Activated naive CD4-positive, alpha-beta T cell treated with anti-CD3 and anti-CD28 coated beads for 36 hours (primary cell): ENCODE measurements at regions not wholly inside any gene's neighbourhood (a gene's known extent, or its start where the extent isn't known, plus 50 kb on each side); places are given as distances from the start of the nearest gene placed in this dataset.

Source experiments
- CTCF ChIA-PET: fragments of 350-600 bp; sonication (Branson Sonifier 250); formaldehyde crosslinking; loops from one replicate; lab custom pipeline; 2021; ENCODE audit warnings: antibody characterized with exemption; lab: Charles Lee
- DNase-seq: peaks from one replicate; pipeline ENCODE4 v3.0.0-alpha.2; 2020
- H3K27ac Mint-ChIP-seq: one replicate; pipeline ENCODE4 v1.8.0; 2021; ENCODE audit warnings: mild to moderate bottlenecking, mixed read lengths
- H3K27me3 Mint-ChIP-seq: one replicate; pipeline ENCODE4 v1.8.0; 2021; ENCODE audit warnings: low read depth, mixed read lengths
- H3K36me3 Mint-ChIP-seq: one replicate; pipeline ENCODE4 v1.8.0; 2021; ENCODE audit warnings: low read depth, mixed read lengths
- H3K4me1 Mint-ChIP-seq: one replicate; pipeline ENCODE4 v1.8.0; 2021; ENCODE audit warnings: low read depth, mixed read lengths
- H3K4me3 Mint-ChIP-seq: one replicate; pipeline ENCODE4 v1.8.0; 2021; ENCODE audit warnings: mild to moderate bottlenecking, moderate library complexity, mixed read lengths
- H3K9me3 Mint-ChIP-seq: one replicate; pipeline ENCODE4 v1.8.0; 2021; ENCODE audit warnings: mixed read lengths
- intact Hi-C: fragments of 100-400 bp; cut with micrococcal nuclease; formaldehyde crosslinking; loops from one replicate; pipeline ENCODE4 v1.15.1; 2023

DNA sequence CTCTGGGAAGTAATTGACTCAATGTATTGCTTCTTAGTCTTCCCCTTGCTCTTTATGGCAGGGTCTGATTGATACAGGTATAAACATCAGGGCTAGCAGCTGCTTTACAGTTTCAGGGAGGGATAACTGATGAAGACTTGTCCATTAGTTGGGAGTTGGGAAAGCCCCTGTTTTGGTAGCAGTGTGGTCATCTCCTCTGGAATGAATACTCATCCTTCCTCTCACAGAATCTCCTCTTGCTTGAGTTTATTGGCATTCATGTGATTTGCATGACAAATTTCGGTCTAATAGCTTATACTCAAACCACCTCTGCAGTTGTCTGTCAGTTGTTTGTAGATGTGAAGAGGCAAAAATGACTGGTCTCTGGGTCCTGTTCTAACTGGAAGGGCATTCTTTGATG is 79.7 kb downstream of the FAT3 start:
- Mint-ChIP-seq H3K9me3 (peaks cover 1% of the 10 kb centered on the region), H3K27ac (no peak overlapping the region), H3K4me1 (no peaks in the 10 kb centered on the region), H3K4me3 (no peak overlapping the region), H3K36me3 (no peaks in the 10 kb centered on the region), H3K27me3 (no peaks in the 10 kb centered on the region)
- intact Hi-C loops, result no loop called here
- DNase-seq, result no peak
- CTCF ChIA-PET, result no interaction called here

DNA sequence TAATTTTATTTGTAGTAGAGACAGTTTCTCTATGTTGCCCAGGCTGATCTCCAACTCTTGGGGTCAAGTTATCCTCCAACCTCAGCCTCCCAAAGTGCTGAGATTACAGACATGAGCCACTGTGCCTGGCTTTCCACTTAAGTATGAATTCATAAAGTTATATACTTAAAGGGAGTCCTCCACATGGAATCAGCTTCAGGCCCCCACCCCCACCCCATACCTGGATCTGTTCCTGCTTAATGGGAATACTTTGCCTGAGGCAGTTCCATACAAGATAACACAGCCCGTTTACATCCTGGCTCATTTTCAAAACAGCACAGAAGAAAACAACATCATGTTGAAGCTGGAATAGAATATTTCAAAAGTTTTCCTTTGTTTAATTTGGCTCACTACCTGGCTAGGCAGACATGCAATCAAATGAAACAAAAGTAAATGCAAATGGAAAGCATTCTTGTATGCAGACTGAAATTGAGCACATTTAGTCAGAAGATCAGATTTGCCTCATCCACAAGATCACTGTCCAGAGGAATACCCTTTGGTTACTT is 82.4 kb downstream of the FAT3 start:
- DNase-seq, result no peak
- no peak overlapping the region for H3K4me3 Mint-ChIP-seq
- H3K27ac Mint-ChIP-seq, result no peak overlapping the region
- no peaks in the 10 kb centered on the region for H3K36me3 Mint-ChIP-seq
- peaks cover 1% of the 10 kb centered on the region for H3K9me3 Mint-ChIP-seq
- CTCF ChIA-PET, result no interaction called here
- no peaks in the 10 kb centered on the region for H3K27me3 Mint-ChIP-seq
- intact Hi-C loops, result no loop called here
- H3K4me1 Mint-ChIP-seq, result no peaks in the 10 kb centered on the region

DNA sequence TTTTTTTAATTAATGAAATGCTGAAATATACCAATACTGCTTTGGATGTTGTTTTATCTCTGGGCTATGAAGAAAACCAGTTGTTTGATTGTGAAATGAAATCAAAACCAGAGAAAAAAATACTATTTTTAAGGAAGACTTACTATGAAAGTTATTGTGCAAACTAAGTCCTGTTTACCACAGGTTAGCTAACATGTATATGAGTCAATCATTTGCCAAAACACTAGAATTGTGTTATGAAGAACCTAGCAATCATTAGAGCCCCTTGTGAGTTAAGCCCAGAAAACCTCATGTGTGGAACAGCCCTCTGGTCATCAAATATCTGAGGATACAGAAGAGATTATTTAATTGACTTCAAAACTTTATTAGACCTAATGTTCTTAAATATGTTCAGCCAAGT is 83.7 kb downstream of the FAT3 start:
- Mint-ChIP-seq H3K27ac (no peak overlapping the region), H3K9me3 (no peaks in the 10 kb centered on the region), H3K4me3 (no peak overlapping the region), H3K36me3 (no peaks in the 10 kb centered on the region), H3K27me3 (no peaks in the 10 kb centered on the region), H3K4me1 (no peaks in the 10 kb centered on the region)
- DNase-seq, result no peak
- CTCF ChIA-PET, result no interaction called here
- intact Hi-C loops, result no loop called here

DNA sequence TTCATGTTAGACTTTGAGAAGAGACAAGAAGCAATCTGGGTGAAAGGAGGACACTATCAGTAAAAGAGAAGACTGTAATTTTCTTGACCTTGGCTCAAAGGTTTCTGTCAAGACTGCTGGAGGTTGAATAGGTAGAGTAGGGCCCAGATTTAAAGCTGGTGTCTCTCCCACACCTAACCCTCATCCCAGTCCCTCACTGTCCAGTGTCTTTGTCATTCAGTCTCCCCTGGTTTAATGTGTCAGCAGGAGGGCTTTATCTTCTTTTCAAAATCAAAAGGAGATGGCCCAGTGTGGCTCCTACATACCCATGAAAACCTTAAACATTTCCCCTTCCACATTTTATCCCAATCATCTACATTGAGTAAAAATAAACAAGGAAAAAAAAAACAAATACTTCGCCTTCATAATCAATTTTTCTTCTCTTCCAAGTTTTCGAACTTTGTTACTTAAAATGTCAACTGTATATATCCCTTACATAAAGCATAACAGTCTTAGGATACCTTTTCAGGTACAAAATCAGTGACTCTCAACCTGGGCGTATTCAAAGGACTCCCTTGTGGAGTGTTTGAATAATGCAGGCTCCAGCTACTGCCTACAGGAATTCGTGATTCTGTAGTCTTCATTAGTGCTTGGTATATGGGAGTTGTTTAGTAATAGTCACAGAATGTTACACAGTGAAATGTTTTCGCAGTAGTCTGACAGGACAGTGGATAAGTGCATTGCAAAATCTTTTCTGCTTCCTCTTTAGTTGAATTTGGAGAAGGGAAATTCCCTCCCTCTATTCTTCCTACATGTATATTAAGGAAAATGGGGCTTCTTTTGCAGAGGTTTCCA is 87.2 kb downstream of the FAT3 start:
- H3K27ac Mint-ChIP-seq, result no peak overlapping the region
- CTCF ChIA-PET, result no interaction called here
- H3K27me3 Mint-ChIP-seq, result no peaks in the 10 kb centered on the region
- H3K9me3 Mint-ChIP-seq, result no peaks in the 10 kb centered on the region
- DNase-seq, result no peak
- intact Hi-C loops, result no loop called here
- H3K36me3 Mint-ChIP-seq, result no peaks in the 10 kb centered on the region
- no peak overlapping the region for H3K4me3 Mint-ChIP-seq
- no peaks in the 10 kb centered on the region for H3K4me1 Mint-ChIP-seq

DNA sequence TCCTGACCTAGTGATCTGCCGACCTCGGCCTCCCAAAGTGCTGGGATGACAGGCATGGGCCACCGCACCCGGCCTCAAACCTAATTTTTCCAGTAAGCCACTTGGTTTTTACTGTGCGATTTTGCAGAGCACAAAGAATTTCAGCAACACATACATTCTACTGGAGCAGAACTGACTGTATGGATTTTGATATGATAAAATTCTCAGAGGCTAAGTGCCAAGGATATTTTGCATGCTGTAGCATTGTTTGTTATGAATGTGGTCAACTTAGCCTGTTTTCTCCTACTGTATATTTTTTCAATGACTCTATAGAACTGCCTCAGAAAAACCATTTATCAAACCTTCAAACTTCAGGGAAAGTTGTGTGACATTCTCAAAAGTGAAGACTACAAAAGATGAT is 89.2 kb downstream of the FAT3 start:
- H3K36me3 Mint-ChIP-seq, result no peaks in the 10 kb centered on the region
- intact Hi-C loops, result no loop called here
- no peak overlapping the region for H3K27ac Mint-ChIP-seq
- no peak overlapping the region for H3K4me3 Mint-ChIP-seq
- DNase-seq, result no peak
- CTCF ChIA-PET, result no interaction called here
- H3K9me3 Mint-ChIP-seq, result no peaks in the 10 kb centered on the region
- H3K4me1 Mint-ChIP-seq, result no peaks in the 10 kb centered on the region
- no peaks in the 10 kb centered on the region for H3K27me3 Mint-ChIP-seq

DNA sequence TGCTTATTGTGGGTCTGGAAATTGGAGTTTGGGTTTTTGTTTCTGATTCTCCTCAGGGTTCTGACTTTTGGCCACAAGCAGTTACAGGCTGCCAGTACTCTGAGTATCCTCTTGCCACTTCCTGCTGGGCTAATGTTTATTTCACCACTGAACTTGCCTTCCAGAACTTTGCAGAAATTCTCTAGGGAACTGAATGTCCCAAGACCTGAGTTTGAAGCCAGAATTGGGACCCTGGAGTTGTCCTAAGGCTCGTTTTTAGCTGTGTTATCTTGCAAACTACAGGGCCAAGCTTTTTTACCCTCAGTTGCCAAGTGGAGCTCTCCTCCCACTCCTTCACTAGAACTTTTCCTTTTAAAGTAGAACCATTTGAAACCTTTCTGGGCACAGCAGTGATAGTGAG is 89.9 kb downstream of the FAT3 start:
- no peak overlapping the region for H3K27ac Mint-ChIP-seq
- intact Hi-C loops, result no loop called here
- no peak overlapping the region for H3K4me3 Mint-ChIP-seq
- DNase-seq, result no peak
- H3K9me3 Mint-ChIP-seq, result peaks cover 1% of the 10 kb centered on the region
- H3K4me1 Mint-ChIP-seq, result no peaks in the 10 kb centered on the region
- CTCF ChIA-PET, result no interaction called here
- H3K36me3 Mint-ChIP-seq, result no peaks in the 10 kb centered on the region
- no peaks in the 10 kb centered on the region for H3K27me3 Mint-ChIP-seq

DNA sequence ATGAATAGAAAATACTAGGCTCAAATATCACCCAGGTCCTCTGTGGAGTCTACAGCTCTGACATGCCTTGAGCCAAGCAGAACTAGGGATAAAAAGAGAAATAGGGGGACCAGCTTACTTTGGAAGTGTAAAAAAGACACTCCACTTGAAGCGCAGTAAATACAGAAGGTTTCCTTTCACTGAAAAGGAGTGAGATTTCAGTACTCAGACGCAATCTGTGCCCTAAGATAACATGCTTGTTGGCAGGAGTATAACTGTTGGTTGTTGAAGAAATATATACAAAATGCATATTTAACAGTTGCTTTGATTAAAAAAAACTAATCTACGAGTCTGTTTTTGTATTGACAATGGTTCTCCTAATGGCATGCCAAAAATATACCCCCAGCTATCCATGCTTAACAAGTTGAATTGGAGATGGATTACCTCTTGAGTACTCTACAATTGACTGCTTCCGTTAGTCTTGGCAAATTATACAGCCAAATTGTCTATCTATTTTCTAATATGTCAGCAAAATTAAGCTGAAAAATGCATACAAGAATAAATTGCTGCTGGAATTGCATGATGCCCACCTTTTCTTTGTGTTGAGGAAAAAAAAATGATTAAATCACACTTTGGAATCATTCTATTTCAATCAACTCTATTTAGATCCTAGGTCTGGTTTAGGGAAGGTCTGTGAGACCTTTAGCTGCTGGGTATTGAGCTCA is 91.6 kb downstream of the FAT3 start:
- H3K9me3 Mint-ChIP-seq, result peaks cover 1% of the 10 kb centered on the region
- H3K4me3 Mint-ChIP-seq, result no peak overlapping the region
- H3K27me3 Mint-ChIP-seq, result no peaks in the 10 kb centered on the region
- H3K36me3 Mint-ChIP-seq, result no peaks in the 10 kb centered on the region
- H3K4me1 Mint-ChIP-seq, result no peaks in the 10 kb centered on the region
- intact Hi-C loops, result no loop called here
- DNase-seq, result no peak
- no peak overlapping the region for H3K27ac Mint-ChIP-seq
- CTCF ChIA-PET, result no interaction called here

DNA sequence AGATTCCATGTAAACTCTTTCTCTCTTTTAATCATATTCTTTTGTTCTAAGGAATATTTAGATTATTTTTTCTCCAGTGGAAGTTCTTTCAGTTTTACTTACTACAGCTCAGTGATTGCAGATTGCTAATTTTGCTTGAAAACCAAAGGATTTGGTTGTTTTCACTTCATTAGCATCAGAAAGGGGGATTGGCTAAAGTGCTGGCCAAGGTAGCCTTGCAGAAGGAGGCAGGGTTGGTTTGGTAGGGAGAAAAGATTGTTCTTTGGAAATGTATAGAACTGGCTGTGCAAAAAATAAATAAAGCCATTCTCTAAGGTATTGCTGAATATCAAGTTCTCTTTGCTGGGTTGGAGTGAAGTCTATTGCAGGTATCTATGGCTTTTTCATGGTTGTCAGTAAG is 92.6 kb downstream of the FAT3 start:
- no peak overlapping the region for H3K27ac Mint-ChIP-seq
- CTCF ChIA-PET, result interaction anchor here (0.6 kb wide), 1 partner anchor 493 kb away, joined by 5 read pairs; no protein-coding TSS in a partner anchor
- H3K36me3 Mint-ChIP-seq, result no peaks in the 10 kb centered on the region
- intact Hi-C loops, result no loop called here
- no peaks in the 10 kb centered on the region for H3K27me3 Mint-ChIP-seq
- no peak for DNase-seq
- no peak overlapping the region for H3K4me3 Mint-ChIP-seq
- H3K9me3 Mint-ChIP-seq, result peaks cover 1% of the 10 kb centered on the region
- no peaks in the 10 kb centered on the region for H3K4me1 Mint-ChIP-seq

DNA sequence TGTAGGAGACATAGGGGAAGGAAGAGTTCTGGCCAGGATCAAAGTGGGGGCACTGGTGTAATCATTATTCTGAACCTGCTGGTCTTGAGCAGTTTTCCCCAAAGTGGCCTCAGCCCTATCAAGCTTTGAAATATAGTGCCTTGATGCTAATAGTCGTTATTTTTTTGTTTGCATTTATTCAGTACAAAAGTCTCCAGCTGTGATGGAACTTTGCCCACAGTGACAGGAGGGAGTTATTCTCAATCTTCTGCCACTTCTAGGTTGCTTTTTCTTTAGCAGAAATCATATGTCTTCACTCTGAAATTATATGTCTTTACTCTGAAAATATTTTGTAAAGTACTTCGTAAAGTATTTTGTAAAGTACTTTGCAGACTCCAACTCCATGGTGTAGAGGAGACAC is 93.1 kb downstream of the FAT3 start:
- intact Hi-C loops, result no loop called here
- H3K9me3 Mint-ChIP-seq, result peaks cover 2% of the 10 kb centered on the region

DNA sequence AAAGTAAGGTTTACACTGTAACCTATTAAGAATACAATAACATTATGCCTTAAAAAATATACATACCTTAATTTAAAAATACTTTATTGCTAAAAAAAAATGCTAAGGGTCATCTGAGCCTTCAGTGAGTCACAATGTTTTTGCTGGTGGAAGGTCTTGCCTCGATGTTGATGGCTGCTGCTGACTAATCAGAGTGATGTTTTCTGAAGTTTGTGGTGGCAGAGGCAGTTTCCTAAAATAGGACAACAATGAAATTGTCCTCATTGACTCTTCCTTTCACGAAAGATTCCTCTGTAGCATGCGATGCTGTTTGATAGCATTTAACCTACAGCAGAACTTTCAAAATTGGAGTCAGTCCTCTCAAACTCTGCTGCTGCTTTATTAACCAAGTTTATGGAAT is 97.6 kb downstream of the FAT3 start:
- intact Hi-C loops, result no loop called here
- H3K4me3 Mint-ChIP-seq, result no peak overlapping the region
- H3K27me3 Mint-ChIP-seq, result no peaks in the 10 kb centered on the region
- no peak for DNase-seq
- H3K9me3 Mint-ChIP-seq, result peaks cover 5% of the 10 kb centered on the region
- no peaks in the 10 kb centered on the region for H3K36me3 Mint-ChIP-seq
- no peak overlapping the region for H3K27ac Mint-ChIP-seq
- no peaks in the 10 kb centered on the region for H3K4me1 Mint-ChIP-seq
- CTCF ChIA-PET, result no interaction called here

More for the DNA sequence above, 93.1 kb downstream of the FAT3 start:
- Mint-ChIP-seq H3K27ac (no peak overlapping the region), H3K4me1 (no peaks in the 10 kb centered on the region), H3K36me3 (no peaks in the 10 kb centered on the region), H3K27me3 (no peaks in the 10 kb centered on the region), H3K4me3 (no peak overlapping the region)
- DNase-seq, result no peak
- CTCF ChIA-PET, result no interaction called here

DNA sequence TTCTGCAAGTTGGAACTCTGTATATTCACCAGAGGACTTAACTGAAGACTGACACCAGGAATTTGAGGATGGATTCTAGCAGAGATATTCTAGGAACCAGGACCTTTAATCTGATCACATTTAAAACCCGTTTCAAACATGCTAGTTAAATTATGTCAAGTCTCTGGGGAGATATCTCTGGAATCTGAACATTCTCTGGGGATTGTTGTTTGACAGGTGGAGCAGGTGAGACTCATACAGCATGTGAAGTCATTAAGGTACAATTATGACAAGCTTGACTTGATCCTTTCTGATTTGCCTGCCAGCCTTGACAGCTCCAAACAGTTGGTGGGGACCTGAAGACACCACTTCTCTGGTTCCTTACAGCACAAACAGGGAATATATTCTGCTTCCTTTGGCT is 100.3 kb downstream of the FAT3 start:
- peaks cover 2% of the 10 kb centered on the region for H3K27me3 Mint-ChIP-seq
- no peak overlapping the region for H3K27ac Mint-ChIP-seq
- peaks cover 4% of the 10 kb centered on the region for H3K9me3 Mint-ChIP-seq
- no peaks in the 10 kb centered on the region for H3K36me3 Mint-ChIP-seq
- CTCF ChIA-PET, result no interaction called here
- H3K4me3 Mint-ChIP-seq, result no peak overlapping the region
- intact Hi-C loops, result no loop called here
- no peaks in the 10 kb centered on the region for H3K4me1 Mint-ChIP-seq
- no peak for DNase-seq

DNA sequence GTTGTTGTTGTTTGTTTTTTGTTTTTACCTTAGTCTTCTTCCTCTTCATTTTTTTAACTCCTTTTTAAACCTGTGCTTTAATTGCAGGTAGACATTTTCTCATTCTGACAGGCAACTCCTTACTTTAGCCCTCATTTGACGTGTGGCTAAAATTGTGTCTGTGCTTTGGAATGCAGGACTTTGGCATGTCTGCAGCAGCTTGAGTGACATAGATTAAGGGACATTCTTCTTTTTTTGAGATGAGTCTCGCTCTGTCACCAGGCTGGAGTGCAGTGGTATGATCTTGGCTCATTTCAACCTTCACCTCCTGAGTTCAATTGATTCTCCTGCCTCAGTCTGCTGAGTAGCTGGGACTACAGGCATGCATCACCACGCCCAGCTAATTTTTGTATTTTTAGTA is 100.8 kb downstream of the FAT3 start:
- Mint-ChIP-seq H3K4me1 (no peaks in the 10 kb centered on the region), H3K27ac (no peak overlapping the region), H3K27me3 (peaks cover 2% of the 10 kb centered on the region), H3K36me3 (no peaks in the 10 kb centered on the region), H3K9me3 (peaks cover 4% of the 10 kb centered on the region), H3K4me3 (no peak overlapping the region)
- DNase-seq, result no peak
- CTCF ChIA-PET, result no interaction called here
- intact Hi-C loops, result no loop called here

DNA sequence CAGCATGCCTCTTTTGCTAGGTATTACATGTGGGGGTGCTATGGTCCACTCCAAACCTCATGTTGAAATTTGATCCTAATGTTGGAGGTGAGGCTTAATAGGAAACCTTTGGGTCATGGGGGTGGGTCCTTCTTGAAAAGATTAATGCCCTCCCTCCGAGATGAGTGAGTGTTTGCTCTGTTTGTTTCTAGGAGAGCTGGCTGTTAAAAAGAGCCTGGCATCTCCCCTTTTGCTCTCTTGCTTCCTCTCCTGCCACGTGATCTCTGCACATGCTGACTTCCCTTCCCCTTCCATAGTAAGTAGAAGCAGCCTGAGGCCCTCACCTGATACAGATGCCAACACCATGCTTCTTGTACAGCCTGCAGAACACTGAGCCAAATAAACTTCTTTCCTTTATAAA is 104.5 kb downstream of the FAT3 start:
- intact Hi-C loops, result no loop called here
- Mint-ChIP-seq H3K27me3 (peaks cover 2% of the 10 kb centered on the region), H3K4me3 (no peak overlapping the region), H3K4me1 (no peaks in the 10 kb centered on the region), H3K9me3 (peaks cover 2% of the 10 kb centered on the region), H3K36me3 (no peaks in the 10 kb centered on the region), H3K27ac (no peak overlapping the region)
- CTCF ChIA-PET, result interaction anchor here (1.2 kb wide), 1 partner anchor 11 kb away, joined by 6 read pairs; no protein-coding TSS in a partner anchor
- DNase-seq, result no peak
